22Rv1 (cell line): ENCODE measurements at regions not wholly inside any gene's neighbourhood (a gene's known extent, or its start where the extent isn't known, plus 50 kb on each side); places are given as distances from the start of the nearest gene placed in this dataset.

Experiments used
- CTCF ChIP-seq: fragments of 450-650 bp; IDR thresholded peaks from 2 replicates; pipeline ENCODE4 v1.5.1; 2017; ENCODE audit warnings: mild to moderate bottlenecking
- ZFX ChIP-seq: fragments of 450-650 bp; IDR thresholded peaks from 2 replicates; pipeline ENCODE4 v1.6.1; 2017; ENCODE audit warnings: antibody characterized with exemption, borderline replicate concordance

DNA sequence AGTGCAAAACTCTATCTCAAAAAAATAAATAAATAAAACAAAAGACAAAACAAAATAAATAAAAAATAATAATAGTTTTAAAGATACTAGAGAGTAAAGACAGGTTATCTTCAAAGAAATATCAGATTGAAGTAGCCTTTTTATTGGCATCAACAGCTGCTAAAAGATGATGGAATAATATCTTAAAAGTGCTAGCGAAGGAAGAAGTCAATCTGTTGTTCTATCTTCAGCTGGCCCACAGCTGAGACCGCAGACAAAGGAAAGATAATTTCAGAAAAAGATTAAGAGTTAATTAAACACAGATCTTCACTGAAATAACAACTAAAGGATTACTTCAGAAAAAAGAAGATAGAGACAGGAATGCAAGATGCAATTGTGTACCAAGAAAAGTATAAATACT, 130.2 kb upstream of the PKDCC start:
- TF ChIP-seq CTCF: no peak
- TF ChIP-seq ZFX: no peak
